ENCODE measurements at regions not wholly inside any gene's neighbourhood (a gene's known extent, or its start where the extent isn't known, plus 50 kb on each side); places are given as distances from the start of the nearest gene placed in this dataset.

DNA sequence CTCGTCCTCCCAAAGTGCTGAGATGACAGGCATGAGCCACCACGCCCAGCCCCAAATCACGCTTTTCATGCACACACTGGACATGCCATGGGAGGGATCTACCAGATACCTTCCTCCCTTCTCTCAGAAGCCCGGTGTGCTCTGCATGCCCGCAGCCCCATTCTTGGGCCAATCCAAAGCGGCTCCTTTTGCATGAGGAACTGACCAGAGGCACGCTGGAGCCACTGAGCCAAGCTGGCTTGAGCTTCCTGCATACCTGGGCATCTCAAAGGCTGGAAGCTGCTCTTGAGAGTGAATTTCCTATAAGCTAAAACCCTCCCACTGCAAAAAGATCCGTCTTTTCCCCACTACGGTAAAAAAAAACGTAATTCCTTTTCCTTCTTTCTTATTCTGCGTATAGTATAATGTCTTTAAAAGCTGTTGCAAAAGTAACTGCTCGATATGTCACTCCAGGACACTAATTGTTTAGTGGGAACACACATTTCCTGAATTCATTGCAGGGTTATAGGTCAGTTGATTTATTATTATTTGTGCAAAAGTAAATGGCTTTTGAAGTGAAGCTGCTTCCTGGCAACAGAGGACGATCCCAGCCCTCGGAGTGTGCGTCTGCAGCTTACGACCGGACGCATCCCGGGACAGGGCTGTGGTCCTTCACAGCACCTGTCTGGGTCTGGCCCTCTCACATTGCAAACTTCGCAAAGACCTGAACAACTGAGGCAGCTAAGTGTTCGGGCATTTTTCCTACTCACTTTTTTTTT is 61.8 kb upstream of the ETS2 start:
- DNase-seq, result no peak

DNA sequence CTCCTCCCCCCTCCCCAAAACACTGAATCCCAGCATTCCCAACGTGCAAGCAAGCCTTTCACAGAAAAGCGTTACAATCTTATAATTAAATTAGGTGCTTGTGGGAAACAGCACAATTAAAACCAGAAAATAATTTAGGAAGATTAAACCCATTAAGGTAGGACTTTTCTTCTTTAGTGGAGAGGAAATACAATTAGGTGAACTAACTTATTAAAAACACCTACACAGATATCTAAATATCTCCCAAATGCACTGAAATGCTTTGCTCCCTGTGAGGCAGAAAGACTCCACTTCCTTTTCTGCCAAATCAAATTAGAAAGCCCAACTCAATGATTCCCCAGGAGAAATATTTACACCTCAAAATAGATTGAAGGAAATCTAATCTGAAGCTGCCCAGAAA is 60.9 kb upstream of the ETS2 start:
- no peak for DNase-seq

DNA sequence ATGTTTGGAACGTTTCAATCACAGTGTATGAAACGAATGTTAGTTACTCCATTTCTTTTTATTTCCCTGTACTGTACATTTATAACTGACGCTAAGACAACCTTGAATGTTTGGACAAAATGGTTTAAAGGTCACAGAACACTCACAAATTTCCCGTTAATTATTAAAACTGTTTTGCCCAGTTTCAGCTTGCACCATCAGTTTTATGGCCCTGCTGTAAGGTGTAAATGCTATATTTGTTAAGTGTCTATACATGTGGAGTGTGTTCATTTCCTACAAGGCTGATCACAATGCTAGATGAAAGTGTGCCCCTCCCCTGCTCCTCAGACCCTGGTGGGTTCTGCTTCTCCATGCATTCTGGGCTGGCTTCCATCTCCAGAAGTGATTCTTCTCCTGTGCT is 57.9 kb upstream of the ETS2 start:
- DNase-seq, result no peak

DNA sequence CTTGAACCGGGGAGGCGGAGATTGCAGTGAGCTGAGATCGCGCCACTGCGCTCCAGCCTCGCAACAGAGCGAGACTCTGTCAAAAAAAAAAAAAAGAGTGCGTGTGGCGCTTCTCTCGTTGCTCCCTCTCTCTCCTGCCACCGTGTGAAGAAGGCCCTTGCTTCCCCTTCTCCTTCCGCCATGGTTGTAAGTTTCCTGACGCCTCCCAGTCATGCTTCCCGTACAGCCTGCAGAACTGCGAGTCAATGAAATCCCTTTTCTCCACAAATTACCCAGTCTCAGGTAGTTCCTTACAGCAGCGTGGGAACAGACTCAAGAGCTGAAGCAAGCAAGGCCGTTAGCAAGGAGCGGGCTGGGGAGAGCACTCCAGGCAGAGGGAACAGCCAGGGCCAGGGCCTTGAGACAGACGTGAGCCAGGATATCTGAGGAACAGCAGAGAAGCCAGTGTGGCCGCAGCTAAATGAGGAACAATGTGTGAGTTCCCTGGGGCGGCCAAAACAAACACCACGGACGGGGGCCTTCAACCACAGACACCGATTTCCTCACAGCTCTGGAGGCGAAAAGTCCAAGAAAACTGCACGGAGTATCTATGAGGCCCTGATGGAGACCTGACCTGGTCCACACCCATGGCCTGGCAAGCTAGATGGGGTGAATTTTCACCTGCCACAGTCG is 54.2 kb upstream of the ETS2 start:
- DNase-seq, result no peak

DNA sequence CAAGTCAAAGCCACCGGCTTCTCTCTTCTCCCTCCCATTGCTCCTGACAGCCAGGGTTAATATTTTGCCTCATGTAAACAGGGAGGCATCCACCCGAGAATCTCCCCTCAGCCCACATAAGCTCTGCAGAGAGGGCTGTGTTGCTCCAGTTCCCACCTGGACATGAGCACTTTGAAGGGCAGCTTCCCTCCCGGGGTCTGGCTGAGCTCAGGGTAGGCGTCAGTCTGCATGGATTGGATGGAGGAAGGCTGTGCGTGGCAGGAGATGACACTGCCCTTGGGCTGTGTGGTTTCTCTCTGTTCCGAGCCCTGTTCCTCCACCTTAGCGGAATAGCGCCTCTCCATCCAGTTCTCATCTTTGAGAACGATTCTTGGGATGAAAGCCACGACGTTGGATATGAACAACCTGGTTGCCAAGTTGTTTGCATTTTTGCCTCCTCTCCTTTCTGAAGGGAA is 53.7 kb upstream of the ETS2 start:
- DNase-seq, result no peak

DNA sequence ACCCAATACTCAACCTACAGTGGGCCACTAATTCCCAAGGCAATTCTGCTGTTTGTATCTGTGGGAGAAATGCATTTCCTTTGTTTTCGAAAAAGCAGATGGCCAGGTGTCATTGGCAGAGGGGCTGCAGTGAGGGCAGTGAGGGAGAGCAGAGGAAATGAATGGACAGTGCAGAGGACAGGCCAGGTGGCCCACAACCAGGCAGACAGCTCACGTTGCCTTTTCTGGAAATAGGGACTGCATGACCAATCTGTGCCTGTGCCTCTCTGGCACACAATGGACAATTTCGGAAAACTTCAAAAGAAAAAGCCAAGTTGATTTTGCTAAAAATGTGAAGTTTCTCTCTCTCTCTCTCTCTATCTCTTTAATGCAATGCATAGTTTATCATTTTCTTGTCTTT is 52.6 kb upstream of the ETS2 start:
- DNase-seq, result no peak

DNA sequence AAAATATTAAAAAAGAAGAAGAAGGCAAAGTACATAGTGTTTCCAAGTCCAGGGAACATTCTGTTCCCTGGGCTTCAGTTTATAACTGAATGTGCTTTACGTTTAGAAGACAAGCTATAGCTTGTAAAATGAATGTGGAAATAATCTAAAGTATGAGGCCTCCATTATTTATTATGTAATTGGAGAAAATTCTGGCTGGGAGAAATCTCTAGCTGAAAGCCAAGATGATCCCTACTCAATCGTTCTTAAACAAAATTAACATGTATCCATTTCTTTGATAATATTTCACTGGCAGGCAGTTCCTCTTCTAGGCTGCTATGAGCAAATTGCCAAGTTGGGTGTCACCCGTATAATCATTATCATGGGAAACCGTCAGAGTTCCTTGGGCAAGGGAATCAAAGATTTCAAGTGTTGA is 52.2 kb upstream of the ETS2 start:
- DNase-seq, result no peak

Measured in stimulated activated CD4-positive, alpha-beta T cell treated with anti-CD3 and anti-CD28 coated beads, Interleukin-12 subunit alpha, Interleukin-12 subunit beta, amount 100 ng/mL, for 4 hours (primary cell).